Glutamatergic neuron (in vitro differentiated cells): ENCODE measurements at regions not wholly inside any gene's neighbourhood (a gene's known extent, or its start where the extent isn't known, plus 50 kb on each side); places are given as distances from the start of the nearest gene placed in this dataset.
A peak's percentile ranks its signal among the peaks of the same experiment; 100 is the strongest.

ENCODE experiments used
- DNase-seq: peaks from one replicate; pipeline ENCODE4 v3.0.0; 2022
- H3K27ac Mint-ChIP-seq: one replicate; pipeline ENCODE4 v1.8.0; 2020; ENCODE audit warnings: mild to moderate bottlenecking, mixed read lengths, inconsistent platforms; ENCODE audit not compliant: unreplicated experiment
- H3K27me3 Mint-ChIP-seq: one replicate; pipeline ENCODE4 v1.8.0; 2020; ENCODE audit warnings: mild to moderate bottlenecking, moderate library complexity, mixed read lengths, inconsistent platforms; ENCODE audit not compliant: unreplicated experiment
- H3K36me3 Mint-ChIP-seq: one replicate; pipeline ENCODE4 v1.8.0; 2020; ENCODE audit warnings: mild to moderate bottlenecking, mixed read lengths, inconsistent platforms; ENCODE audit not compliant: unreplicated experiment
- H3K4me1 Mint-ChIP-seq: one replicate; pipeline ENCODE4 v1.8.0; 2020; ENCODE audit warnings: mild to moderate bottlenecking, low read depth, mixed read lengths, inconsistent platforms; ENCODE audit not compliant: unreplicated experiment
- H3K4me3 Mint-ChIP-seq: one replicate; pipeline ENCODE4 v1.8.0; 2020; ENCODE audit warnings: mild to moderate bottlenecking, mixed read lengths, inconsistent platforms; ENCODE audit not compliant: unreplicated experiment
- H3K9me3 Mint-ChIP-seq: one replicate; pipeline ENCODE4 v1.8.0; 2020; ENCODE audit warnings: mild to moderate bottlenecking, moderate library complexity, mixed read lengths, inconsistent platforms; ENCODE audit not compliant: unreplicated experiment
- CTCF ChIP-seq: fragments of 200-600 bp; sonication (generic); IDR thresholded peaks from one replicate; pipeline ENCODE4 v1.5.0; 2021; ENCODE audit not compliant: partially characterized antibody, unreplicated experiment

GRCh38 chr15:80308002-80308401 is 56.0 kb upstream of the CTXND1 start:
- no peak overlapping the region for H3K27ac Mint-ChIP-seq
- no peaks in the 10 kb centered on the region for H3K4me1 Mint-ChIP-seq
- H3K27me3 Mint-ChIP-seq, result peaks cover 2% of the 10 kb centered on the region
- peaks cover 5% of the 10 kb centered on the region for H3K36me3 Mint-ChIP-seq
- TF ChIP-seq CTCF, result no peak
- H3K9me3 Mint-ChIP-seq, result peaks cover 2% of the 10 kb centered on the region
- DNase-seq, result no peak
- H3K4me3 Mint-ChIP-seq, result no peak overlapping the region

DNA sequence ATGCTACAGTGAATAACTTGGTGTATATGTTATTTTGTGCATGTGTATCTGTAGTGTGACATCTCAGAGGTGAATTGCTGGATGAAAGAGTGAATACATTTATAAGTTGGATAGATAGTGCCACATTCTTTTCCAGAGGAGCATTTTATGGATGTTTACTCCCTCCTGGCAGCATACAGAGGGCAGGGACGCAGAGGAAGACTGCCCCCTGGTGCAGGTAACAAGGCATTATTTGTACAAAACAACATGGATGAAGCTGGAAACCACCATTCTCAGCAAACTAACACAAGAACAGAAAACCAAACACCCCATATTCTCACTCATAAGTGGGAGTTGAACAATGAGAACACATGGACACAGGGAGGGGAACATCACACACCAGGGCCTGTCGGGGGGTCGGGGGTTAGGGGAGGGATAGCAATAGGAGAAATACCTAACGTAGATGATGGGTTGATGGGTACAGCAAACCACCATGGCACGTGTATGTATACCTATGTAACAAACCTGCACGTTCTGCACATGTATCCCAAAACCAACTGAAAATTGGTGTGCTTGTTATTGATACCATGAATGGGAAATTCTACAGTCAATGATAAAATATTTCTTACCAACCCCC is 57.9 kb upstream of the CTXND1 start:
- peak; percentile 66 for TF ChIP-seq CTCF
- H3K36me3 Mint-ChIP-seq, result peaks cover 5% of the 10 kb centered on the region
- DNase-seq, result peak; percentile 58

DNA sequence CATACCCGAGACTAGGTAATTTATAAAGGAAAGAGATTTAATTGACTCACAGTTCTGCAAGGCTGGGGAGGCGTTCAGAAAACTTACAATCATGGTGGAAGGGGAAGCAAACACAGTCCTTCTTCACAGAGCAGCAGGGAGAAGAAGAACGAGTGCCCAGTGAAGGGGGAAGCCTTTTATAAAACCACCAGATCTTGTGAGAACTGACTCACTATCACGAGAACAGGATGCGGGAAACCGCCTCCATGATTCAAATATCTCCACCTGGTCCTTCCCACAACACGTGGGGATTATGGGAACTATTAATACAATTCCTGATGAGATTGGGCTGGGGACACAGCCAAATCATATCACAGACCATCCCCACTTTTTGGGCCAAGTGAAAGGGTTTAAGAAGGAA is 58.8 kb upstream of the CTXND1 start:
- Mint-ChIP-seq H3K9me3 (peaks cover 2% of the 10 kb centered on the region), H3K27me3 (no peaks in the 10 kb centered on the region), H3K36me3 (peaks cover 5% of the 10 kb centered on the region), H3K4me3 (no peak overlapping the region), H3K4me1 (no peaks in the 10 kb centered on the region), H3K27ac (no peak overlapping the region)
- no peak for DNase-seq
- no peak for TF ChIP-seq CTCF

More for the DNA sequence above, 57.9 kb upstream of the CTXND1 start:
- H3K4me1 Mint-ChIP-seq, result no peaks in the 10 kb centered on the region
- H3K4me3 Mint-ChIP-seq, result no peak overlapping the region
- H3K9me3 Mint-ChIP-seq, result peaks cover 2% of the 10 kb centered on the region
- no peak overlapping the region for H3K27ac Mint-ChIP-seq
- no peaks in the 10 kb centered on the region for H3K27me3 Mint-ChIP-seq

DNA sequence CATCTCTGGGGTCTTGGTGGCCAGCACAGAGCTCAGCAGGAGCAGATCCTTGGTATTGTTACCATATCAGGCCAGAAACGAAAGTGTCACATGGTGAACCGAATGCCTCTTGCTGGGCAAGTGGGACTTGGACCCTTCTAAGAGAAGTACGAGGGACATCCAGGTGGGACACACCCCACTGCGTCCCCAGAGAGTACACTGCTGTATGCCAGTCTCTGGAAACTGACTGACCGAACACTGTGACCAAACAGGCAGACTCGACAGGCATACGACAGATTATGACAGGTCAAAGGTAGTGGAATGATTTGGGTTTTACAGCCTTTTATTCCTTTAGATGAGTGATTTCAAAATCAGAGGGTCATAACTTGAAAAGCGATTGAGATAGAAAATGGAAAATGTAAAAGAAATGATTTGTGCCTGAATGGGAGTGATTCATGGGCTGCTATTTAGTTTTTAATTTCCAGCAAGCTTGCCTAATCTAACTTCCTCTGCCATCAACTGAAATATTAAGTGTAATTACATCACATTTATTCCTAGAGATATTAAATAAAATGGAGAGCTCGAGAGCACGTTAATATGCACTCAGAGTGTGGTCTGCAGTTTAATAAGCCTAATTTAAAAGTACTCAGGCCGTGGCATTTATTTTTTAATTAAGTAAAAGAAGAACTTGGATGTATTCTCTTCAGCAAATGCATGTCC is 63.4 kb upstream of the CTXND1 start:
- no peak for DNase-seq
- TF ChIP-seq CTCF, result no peak
- H3K27ac Mint-ChIP-seq, result no peak overlapping the region
- H3K4me3 Mint-ChIP-seq, result no peak overlapping the region
- peaks cover 2% of the 10 kb centered on the region for H3K9me3 Mint-ChIP-seq
- no peaks in the 10 kb centered on the region for H3K4me1 Mint-ChIP-seq
- no peaks in the 10 kb centered on the region for H3K36me3 Mint-ChIP-seq
- no peaks in the 10 kb centered on the region for H3K27me3 Mint-ChIP-seq
